ENCODE measurements at regions not wholly inside any gene's neighbourhood (a gene's known extent, or its start where the extent isn't known, plus 50 kb on each side); places are given as distances from the start of the nearest gene placed in this dataset.

DNA sequence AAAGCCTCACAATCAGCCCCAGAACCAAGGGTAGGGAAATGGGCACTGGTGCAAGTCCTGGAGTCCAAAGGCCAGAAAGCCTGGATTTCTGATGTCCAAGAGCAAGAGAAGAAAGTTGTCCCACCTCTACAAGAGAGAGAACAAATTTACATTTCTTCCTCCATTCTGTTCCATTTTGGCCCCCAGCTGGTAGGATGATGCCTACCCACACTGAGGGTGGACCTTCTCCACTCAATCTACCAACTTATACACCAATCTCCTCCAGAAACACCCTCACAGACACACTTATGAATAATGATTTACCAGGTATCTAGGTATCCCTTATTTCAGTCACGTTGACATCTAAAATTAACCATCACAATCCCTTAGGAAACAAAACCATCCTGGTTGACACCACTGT lies 367.8 kb upstream of the GRIA3 start:
- DNase-seq = no peak

DNA sequence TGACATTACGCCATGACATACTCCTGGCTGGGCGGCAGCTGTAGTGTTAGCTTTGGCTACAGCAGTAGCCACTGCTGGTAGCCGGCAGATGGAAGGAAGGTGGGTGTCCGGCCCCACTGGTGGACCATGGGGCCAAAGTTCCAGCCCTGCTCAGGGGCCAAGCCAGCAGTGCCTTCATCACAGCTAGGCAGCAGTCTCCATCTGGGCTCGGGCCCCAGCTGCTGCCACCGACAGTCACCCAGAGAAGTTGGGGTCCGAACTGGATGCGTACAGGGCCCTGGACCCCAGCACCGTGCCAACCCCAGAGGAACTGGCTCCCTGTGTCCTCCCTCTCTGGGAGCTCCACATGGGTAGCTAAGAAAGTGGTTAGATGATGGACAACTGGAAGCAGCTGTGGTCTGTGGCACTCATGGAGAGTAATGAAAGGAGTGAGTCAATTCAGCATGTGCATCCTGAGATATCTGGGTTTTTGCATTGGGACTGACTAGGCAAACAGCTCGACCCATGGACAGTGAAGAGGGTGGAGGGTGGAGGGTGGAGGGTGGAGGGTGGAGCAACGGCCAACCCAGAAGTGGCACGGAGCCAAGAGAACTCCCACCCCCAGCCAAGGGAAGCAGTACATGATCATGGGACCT lies 366.6 kb upstream of the GRIA3 start:
- no peak for DNase-seq

DNA sequence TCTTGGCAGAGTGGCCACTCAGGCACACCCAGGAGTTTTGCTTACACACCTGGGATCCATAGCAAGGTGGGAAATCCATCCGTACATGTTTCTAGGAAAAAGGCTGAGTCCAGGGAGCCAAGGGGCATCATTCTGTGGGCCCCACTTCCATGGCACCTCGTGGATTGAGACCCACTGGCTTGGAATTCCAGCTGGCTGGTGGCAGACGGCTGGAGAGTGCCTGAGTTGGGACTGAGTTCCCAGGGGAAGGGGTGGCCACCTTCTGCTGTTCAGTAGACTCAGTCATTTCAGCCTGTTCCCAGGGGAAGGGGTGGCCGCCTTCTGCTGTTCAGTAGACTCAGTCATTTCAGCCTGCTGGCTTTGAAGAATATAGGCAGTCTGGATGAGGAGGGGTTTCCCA lies 366.0 kb upstream of the GRIA3 start:
- no peak for DNase-seq

DNA sequence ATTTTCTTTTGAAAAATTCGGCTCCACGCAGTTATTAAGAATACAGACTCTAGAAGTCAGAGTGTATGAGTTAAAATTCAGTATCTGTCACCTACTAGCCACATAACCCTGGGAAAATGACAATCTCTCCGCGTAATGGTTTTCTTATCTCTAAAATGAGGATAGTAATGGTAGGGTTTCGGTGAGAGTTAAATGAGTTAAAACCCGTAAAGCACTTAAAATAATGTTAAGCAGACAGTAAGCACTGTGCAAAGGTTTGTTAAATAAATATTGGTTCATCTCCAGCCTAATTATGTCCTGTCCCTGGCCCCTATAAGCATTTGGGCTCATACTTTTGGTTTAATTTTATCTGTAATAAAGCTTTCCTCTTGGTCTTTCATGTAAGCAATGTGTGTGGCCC lies 350.8 kb upstream of the GRIA3 start:
- no peak for DNase-seq

DNA sequence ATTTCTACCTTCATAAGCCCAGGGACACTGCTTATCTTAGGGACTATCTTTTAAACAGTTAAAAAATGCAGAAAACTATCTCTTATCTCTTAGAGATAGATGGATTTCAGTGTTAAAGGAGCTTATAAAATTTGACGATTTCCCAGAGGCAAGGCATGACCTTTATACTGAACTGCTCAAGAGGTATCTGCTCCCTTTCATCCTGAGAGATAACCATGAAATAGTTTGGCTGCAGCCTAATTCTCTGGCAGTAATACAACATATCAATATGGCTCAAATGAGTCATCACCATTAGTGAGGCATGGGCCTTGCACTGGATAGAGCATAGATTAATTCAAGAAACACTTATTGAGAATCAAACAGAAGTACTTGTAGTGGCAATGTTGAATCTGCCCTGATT lies 348.2 kb upstream of the GRIA3 start:
- DNase-seq = no peak

DNA sequence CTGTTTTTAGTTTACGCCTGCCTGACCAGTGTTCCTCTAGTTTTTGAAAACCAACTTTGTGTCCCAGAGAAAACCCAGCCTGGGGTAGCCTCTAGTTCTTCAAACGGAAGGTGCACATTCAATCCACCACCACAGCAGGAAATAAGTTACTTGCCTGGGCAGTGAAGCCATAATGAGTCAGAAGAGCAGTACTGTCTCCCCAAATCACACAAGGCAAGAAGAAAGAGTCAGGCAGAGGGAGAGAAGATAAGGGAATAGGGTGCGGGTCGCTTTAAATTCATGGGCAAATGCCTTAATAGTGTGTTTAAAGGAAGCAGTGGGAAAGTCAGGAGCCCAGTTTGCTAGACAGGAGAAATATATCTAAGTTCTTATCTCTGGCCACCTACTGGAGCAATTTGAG lies 333.8 kb upstream of the GRIA3 start:
- DNase-seq = no peak

DNA sequence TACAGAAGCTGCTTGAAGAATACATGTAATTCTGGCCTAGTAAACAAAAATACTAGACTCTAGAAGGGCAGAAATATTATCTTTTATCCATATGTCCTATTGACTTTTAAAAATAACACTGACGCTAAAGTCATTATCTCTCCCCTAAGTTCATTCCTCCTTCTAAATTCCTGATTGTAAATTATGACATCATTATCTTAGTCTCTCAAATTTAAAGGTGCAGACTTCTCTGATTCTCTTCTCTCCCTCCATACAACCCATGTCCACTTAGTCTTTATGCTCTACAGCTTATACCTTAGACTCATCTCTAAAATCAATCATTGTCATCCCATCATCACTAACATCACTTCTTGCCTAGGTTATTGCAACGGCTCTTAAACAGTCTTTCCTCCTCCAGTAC lies 327.9 kb upstream of the GRIA3 start:
- no peak for DNase-seq

DNA sequence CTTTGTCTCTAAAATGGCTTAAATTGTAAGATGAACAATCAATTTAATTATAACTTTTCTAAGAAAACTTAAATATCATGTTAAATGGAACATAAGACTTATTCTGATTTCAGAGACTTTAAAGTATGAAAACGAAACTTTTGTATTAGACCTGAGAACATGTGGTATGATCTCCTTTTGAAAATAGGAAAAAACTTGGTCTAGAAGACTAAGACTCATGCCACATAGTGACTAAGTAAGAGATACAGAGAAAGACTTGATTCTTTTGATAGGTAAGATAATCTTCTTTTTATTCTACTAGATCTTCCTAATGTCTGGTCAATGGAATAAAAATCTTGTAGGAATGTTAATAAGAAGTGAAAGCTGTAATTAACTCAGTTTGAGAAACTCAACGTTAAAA lies 326.3 kb upstream of the GRIA3 start:
- DNase-seq = no peak

DNA sequence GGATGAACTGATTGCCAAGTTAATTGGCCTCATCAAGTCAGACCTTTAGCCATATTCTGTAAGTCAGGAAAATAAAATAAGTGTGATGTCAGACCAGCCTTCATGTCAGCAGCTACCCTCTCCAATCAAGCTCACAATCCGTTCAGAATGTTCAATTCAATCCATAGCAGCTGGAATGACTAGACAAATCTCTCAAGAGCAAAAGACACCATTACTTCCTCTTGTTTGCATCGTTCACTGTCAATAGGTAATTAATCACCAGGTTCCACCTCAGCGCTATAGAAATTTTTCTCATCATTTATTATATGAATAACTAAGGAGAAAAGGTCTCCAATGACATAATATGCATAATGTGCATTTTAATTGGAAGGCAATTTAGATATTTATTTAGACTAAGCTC lies 321.0 kb upstream of the GRIA3 start:
- no peak for DNase-seq

DNA sequence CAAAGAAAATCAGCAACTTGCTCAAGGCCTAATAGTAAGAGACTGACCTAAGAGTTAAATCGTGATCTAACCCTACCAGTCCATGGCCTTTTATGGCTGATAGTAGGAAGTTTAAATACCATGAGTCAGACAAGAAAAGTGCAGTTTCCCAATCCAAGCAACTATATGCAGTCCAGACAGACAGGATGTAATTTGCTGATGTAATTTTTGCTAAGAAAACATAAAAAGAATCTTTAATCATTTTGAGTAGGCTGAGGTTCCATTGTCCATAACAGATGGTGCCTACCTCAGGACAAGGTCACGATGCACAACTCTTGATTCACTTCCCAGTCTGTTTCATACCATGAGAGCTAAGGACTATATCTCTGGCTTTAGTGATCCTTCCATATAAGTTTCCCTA lies 317.5 kb upstream of the GRIA3 start:
- no peak for DNase-seq

DNA sequence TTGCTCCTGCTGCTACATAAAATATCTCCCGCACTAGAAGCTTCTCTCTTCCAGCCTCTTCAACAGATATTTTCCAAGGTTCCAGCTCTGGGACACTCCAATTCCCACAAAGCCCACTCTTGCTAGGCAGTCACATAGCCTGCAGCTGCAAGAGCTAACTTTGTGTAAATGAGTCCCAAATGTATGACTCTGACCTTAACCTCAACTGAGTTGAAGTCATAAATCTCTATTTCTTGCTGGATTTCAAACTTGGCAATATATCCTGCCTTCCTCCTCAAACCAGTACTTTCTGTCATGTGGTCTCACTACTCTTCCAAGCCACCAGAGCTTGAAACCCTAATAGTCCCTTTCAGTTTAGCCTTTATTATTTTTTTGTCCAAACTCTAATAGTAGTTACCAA lies 315.4 kb upstream of the GRIA3 start:
- no peak for DNase-seq

DNA sequence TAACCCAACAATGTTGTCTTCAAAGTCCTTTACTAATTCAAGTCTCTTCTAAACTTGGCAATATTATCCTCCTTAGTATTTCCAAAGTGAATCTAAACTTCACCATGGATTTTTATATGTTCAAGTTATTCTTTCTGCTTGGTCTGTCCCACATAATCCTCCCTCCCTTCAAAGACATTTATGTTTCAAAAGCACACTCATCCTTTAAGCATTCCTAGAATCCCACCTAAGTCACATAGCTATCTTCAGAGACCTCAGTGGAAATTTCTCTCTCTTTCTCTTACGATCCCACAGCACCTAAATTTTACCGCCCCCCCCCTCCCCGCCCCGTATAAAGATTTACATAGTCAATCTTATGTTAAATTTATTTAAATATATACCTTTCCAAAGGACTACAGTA lies 314.9 kb upstream of the GRIA3 start:
- DNase-seq = no peak

DNA sequence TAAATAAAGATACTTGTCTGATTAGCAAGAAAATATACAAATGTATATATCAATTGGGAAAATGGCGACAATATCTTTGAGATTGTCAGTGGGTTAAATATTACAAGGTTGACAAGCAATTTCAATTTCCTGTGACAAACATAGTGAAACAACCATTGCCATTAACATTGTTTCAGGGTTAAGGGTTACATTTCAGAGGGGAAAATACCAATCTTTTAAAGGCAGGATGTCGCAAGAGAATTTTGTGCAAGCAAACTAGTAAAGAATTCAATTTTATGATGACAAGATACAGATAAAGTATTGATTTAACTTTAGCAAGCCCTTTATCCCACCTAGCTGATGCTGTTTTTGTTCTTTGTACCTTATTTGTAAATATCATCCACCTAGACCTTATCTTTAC lies 305.8 kb upstream of the GRIA3 start:
- DNase-seq = no peak

DNA sequence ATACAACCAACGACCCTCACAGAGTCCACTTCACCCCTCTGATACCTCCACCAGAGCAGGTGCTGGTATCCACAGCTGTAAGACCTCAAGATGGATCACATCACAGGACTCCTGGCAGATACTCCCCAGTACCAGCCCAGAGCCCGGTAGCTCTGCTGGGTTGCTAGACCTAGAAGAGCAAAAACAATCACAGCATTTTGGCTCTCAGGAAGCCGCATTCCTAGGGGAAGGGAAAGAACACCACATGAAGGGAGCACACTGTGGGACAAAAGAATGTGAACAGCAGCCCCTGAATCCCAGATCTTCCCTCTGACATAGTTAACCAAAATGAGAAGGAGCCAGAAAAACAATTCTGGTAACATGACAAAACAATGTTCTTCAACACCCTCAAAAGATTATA lies 303.1 kb upstream of the GRIA3 start:
- DNase-seq = no peak

DNA sequence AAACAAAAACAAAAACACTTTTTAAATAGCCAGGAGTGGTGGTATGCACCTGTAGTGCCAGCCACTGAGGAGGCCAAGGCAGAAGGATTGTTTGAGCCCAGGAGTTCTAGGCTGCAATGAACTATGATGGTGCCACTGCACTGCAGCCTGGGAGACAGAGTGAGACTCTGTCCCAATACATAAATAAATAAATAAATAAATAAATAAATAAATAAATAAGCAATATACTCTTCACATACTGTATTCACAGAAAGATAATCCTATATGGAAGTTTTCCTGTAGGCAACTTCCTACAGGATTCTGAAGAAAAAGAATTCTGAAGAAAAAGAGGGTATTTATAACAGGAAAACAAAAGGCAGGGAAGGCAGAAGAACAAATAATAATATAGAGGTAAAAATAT lies 293.3 kb upstream of the GRIA3 start:
- no peak for DNase-seq

DNA sequence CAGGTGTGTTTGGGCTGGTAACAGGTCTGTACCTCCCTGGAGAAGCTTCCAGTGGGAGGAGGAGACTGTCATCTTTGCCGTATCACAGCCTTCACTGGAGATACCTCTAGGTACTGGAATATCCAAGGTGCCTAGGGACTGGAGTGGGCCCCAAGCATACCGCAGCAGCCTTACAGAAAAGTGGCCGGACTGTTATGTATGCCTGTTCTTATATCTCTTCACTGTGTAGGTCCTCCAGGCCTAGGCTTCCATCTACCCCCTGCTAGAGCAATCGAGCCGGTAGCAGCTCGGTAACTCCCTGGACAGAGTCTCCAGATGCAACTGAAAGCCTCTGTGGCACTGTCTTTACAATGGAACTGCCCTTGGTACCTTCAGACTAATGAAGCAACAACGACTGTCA lies 277.4 kb upstream of the GRIA3 start:
- DNase-seq = no peak

DNA sequence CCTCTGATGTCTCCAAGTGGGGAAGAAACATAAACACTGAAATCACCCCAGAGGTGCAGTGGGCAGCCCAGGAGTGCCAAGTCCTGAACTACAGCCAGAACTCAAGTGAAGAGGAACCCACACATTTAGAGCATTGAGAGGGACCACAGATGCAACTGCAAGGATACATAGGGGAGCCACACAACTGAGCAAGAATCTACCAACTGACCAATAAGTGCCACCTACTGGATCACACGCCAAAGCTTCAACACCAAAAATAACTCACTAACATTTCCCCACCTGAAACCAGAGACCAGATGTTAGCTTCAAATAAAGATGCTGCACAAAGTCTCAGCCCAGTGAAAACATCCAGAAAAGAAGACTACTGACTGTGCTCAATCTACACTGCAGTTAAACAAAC lies 276.7 kb upstream of the GRIA3 start:
- no peak for DNase-seq

DNA sequence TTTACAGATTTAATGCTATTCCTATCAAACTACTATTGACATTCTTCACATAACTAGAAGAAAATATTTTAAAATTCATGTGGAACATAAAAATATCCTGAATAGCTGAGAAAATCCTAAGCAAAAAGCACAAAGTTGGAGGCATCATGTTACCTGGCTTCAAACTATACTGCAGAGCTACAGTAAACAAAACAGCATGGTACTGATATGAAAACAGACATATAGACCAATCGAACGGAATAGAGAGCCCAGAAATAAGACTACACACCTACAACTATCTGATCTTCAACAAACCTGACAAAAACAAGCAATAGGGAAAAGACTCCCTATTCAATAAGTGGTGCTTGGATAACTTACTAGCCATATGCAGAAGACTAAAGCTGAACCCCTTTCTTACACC lies 273.4 kb upstream of the GRIA3 start:
- no peak for DNase-seq

DNA sequence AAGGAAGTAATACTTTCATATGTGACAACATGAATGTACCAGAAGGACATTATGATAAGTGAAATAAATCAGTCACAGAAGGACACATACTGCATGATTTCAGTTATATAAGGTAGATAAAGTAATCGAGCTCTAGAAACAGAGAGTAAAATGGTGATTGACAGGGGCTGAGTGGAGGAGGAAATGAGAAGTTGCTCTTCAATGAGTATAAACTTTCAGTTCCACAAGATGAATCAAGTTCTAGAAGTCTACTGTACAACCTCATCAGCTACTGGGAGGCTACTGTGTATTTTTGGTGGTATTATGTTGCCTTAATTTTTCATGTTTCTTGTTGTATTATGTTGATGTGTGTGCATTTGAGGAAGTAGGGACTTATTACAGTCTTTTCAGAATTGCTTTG lies 270.9 kb upstream of the GRIA3 start:
- no peak for DNase-seq

DNA sequence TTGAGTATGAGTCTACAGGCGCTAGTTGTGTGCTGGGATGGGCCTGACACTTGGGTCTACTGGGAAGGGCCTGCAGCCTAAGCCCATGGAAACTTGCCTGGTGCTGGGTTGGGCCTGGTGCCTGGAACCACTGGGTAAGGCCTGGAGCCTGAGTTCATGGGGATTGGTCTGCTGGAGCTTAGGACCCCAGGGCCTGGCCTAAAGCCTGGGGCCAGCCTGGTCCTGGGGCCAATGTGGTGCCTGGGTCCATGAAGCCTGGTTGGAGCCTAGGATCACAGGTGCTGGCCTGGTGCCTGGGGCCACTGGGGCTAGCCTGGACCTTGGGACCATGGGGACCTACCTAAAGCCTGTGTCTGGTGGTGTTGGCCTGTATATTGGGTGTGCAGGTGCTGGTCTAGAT lies 270.3 kb upstream of the GRIA3 start:
- no peak for DNase-seq

DNA sequence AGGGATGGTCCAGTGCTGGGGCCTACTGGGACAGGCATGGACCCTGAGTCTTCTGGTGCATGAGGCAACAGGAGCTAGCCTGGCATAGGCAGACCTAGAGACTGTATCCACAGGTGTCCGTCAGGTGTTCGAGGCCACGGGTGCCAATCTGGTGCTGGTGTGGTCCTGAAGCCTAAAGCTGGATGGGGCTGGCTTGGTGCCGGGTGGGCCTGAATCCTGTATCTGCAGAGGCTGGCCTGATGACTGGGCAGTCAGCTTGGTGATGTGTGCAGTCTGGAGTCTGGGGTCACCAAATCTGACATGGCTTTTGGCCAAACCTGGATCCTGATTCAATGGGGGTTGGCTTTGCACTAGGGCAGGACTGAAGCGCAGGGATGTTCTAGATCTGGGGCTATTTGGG lies 269.8 kb upstream of the GRIA3 start:
- DNase-seq = no peak

DNA sequence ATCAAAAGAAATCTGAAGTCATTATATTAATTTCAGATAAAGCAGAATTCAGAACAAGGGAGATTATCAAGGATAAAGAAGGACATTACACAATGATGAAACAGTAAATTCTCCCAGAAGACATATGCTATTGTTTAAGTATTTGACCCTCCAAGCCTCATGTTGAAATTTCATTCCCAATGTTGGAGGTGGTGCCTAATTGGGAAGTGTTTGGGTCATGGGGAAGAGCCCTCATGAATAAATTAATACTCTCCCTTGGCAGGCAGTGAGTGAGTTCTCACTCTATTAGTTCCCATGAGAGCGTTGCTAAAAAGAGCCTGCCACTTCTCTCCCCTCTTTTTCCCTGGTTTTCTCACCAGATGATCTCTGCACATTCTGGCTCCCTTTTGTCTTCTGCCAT lies 249.9 kb upstream of the GRIA3 start:
- no peak for DNase-seq

DNA sequence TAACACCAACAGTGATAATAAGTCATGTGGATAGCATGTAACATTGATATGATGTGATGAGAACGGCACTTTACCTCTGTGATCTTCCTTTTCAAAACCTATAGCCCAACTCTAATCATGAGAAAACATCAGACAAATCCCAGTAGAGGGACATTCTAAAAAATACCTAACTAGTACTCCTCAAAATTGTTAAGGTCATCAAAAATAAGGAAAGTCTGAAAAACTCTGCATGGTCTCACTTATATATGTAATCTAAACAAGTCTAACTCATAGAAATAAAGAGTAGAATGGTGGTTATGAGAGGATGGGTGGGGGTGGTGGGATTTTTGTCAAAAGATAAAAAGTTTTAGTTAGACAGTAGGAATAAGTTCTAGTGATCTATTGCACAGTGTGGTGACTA lies 243.9 kb upstream of the GRIA3 start:
- no peak for DNase-seq

DNA sequence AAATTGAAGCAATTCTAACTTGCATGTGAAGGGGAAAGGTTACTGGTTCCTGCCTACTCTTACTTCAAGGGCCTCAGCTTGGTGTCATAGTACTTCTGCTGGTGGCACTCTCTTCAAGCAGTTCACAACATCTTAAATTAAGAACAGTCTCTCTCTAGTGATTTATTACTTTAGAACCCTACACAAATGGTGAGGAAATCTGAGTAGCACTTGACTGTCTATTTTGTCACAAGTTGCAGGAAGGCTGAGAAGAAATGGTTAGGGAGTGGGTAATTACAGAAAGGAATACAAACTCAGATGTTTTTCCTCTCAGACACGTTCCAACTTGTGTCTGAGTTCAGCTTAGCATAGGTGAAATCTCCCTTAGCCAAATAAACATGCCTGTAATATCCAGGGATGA lies 242.3 kb upstream of the GRIA3 start:
- no peak for DNase-seq

DNA sequence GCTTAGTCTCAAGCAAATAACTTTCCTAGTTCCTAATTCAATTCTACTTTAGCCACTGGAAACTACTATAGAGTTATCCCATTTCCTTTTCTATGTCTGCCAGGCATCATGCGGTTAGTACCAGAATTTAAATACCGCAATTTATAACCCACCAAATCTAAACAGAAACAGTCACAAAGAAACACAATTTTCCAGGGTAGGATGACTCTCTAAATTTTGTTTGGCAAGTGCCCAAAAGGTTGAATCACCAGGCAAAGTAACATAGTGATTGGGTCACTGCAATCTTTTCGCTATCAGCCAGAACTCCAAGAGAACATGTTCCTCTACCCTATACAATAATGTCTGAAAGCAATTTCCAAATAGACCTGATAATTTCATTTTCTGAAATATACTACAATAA lies 240.2 kb upstream of the GRIA3 start:
- no peak for DNase-seq

DNA sequence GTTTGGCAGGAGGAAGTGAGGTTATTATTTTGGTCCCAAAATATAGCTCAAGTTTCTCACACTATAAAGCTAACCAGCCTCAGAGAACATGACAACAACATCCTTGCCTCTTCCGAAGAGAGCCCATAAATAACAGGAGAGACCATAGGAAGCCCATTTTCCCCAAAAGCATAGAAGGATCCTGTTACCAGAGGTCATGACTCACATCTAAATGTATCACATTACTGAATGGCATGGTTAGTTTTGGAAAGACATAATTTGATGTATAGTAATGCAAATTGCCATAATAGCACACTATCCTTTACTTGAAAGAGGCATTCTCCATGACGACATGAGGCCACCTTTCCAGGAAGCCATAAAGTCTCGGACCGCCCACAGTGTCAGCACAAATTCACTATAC lies 238.8 kb upstream of the GRIA3 start:
- DNase-seq = no peak
